Right lobe of liver (tissue), 4 donors: ENCODE measurements at regions not wholly inside any gene's neighbourhood (a gene's known extent, or its start where the extent isn't known, plus 50 kb on each side); places are given as distances from the start of the nearest gene placed in this dataset.

Experiments
- POLR2A ChIP-seq: fragments of 450-650 bp; IDR thresholded peaks from one replicate; pipeline ENCODE4 v1.6.1; 2017; ENCODE audit warnings: antibody characterized with exemption, mild to moderate bottlenecking
- TF ChIP-seq, protein P1 (sequence below), 4 donors: fragments of 200-600 bp in 3 of 4; fragments of 450-650 bp in 1 of 4; IDR thresholded peaks; one replicate each; pipeline versions ENCODE4 v1.5.1 to v1.8.0; 2016 to 2022; ENCODE audit warnings: antibody characterized with exemption in 4 of 4, mild to moderate bottlenecking in 2 of 4
- donor health status: DM: no; HTN: no; CAD: no.
- donor health status: DM: no; HTN: no; CAD: no.
- donor health status: DM: no; HTN: yes; CAD: no.

GRCh38 chrX:3820167-3820566, 106.7 kb upstream of the PRKX start:
- TF ChIP-seq, protein P1, sequence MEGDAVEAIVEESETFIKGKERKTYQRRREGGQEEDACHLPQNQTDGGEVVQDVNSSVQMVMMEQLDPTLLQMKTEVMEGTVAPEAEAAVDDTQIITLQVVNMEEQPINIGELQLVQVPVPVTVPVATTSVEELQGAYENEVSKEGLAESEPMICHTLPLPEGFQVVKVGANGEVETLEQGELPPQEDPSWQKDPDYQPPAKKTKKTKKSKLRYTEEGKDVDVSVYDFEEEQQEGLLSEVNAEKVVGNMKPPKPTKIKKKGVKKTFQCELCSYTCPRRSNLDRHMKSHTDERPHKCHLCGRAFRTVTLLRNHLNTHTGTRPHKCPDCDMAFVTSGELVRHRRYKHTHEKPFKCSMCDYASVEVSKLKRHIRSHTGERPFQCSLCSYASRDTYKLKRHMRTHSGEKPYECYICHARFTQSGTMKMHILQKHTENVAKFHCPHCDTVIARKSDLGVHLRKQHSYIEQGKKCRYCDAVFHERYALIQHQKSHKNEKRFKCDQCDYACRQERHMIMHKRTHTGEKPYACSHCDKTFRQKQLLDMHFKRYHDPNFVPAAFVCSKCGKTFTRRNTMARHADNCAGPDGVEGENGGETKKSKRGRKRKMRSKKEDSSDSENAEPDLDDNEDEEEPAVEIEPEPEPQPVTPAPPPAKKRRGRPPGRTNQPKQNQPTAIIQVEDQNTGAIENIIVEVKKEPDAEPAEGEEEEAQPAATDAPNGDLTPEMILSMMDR (IDR thresholded peaks at IDR 0.05) = no peak
- no peak for TF ChIP-seq POLR2A
